Stimulated activated CD8-positive, alpha-beta memory T cell treated with anti-CD3 and anti-CD28 coated beads, Interleukin-4, amount 100 ng/mL, for 48 hours (primary cell): ENCODE measurements at regions not wholly inside any gene's neighbourhood (a gene's known extent, or its start where the extent isn't known, plus 50 kb on each side); places are given as distances from the start of the nearest gene placed in this dataset.
A peak's percentile ranks its signal among the peaks of the same experiment; 100 is the strongest.
"Not testable (repeated sequence)": the region's sequence is repeated elsewhere in the genome, so short reads cannot be mapped to it uniquely, and the experiment has no call there.

Source experiments
- DNase-seq: peaks from one replicate; pipeline ENCODE4 v3.0.0-alpha.2; 2020

GRCh38 chr4:164617426-164617825, 136.5 kb upstream of the SMIM31 start:
- DNase-seq = no peak

GRCh38 chr4:164617911-164618310, 136.0 kb upstream of the SMIM31 start:
- DNase-seq = no peak

- no peak for DNase-seq
Measured at GRCh38 chr4:164621886-164622521, 131.9 kb upstream of the SMIM31 start.

GRCh38 chr4:164623099-164623498, 130.8 kb upstream of the SMIM31 start:
- DNase-seq = no peak

GRCh38 chr4:164639001-164639400, 114.9 kb upstream of the SMIM31 start:
- DNase-seq = no peak

GRCh38 chr4:164648151-164648848, 105.6 kb upstream of the SMIM31 start:
- no peak for DNase-seq

GRCh38 chr4:164648849-164649212, 105.1 kb upstream of the SMIM31 start:
- DNase-seq = no peak

GRCh38 chr4:164659765-164660164, 94.2 kb upstream of the SMIM31 start:
- no peak for DNase-seq

GRCh38 chr4:164676152-164676551, 77.8 kb upstream of the SMIM31 start:
- not testable (repeated sequence) for DNase-seq

- no peak for DNase-seq
Measured at GRCh38 chr4:164683040-164683439, 70.9 kb upstream of the SMIM31 start.

GRCh38 chr4:164695650-164696049, 58.3 kb upstream of the SMIM31 start:
- no peak for DNase-seq

GRCh38 chr4:164700471-164700870, 53.5 kb upstream of the SMIM31 start:
- peak; percentile 26 for DNase-seq

- no peak for DNase-seq
Measured at GRCh38 chr4:164701665-164702064, 52.3 kb upstream of the SMIM31 start.
